ENCODE measurements at regions not wholly inside any gene's neighbourhood (a gene's known extent, or its start where the extent isn't known, plus 50 kb on each side); places are given as distances from the start of the nearest gene placed in this dataset.

GRCh38 chr18:71727909-71728308 is 816.2 kb downstream of the CBLN2 start:
- H3K27ac ChIP-seq (ENCODE audit: low read length): no peak overlapping the region
- no peaks in the 10 kb centered on the region for H3K27me3 ChIP-seq (ENCODE audit: low read depth, low read length)
- peaks cover 0 to 3% of the 10 kb centered on the region in 2 donors for H3K9me3 ChIP-seq (ENCODE audit: control insufficient read depth in 1 of 2, low read length in 2 of 2)
- no peaks in the 10 kb centered on the region for H3K36me3 ChIP-seq (ENCODE audit: control insufficient read depth in 1 of 2, insufficient read depth in 2 of 2, low read length in 2 of 2)
- H3K4me3 ChIP-seq (ENCODE audit: low read depth in 1 of 2, low read length in 2 of 2): no peak overlapping the region
- no peaks in the 10 kb centered on the region for H3K4me1 ChIP-seq (ENCODE audit: control insufficient read depth in 1 of 2, insufficient read depth in 2 of 2, low read length in 2 of 2)

GRCh38 chr18:71725256-71725655 is 818.9 kb downstream of the CBLN2 start:
- Histone ChIP-seq H3K4me3 (ENCODE audit: low read depth in 1 of 2, low read length in 2 of 2) (no peak overlapping the region), H3K36me3 (ENCODE audit: control insufficient read depth in 1 of 2, insufficient read depth in 2 of 2, low read length in 2 of 2) (no peaks in the 10 kb centered on the region), H3K27ac (ENCODE audit: low read length) (no peak overlapping the region), H3K27me3 (ENCODE audit: low read depth, low read length) (no peaks in the 10 kb centered on the region), H3K4me1 (ENCODE audit: control insufficient read depth in 1 of 2, insufficient read depth in 2 of 2, low read length in 2 of 2) (no peaks in the 10 kb centered on the region), H3K9me3 (ENCODE audit: control insufficient read depth in 1 of 2, low read length in 2 of 2) (peaks cover 0 to 3% of the 10 kb centered on the region in 2 donors)

- Histone ChIP-seq H3K9me3 (ENCODE audit: control insufficient read depth in 1 of 2, low read length in 2 of 2) (no peaks in the 10 kb centered on the region), H3K27me3 (ENCODE audit: low read depth, low read length) (no peaks in the 10 kb centered on the region), H3K27ac (ENCODE audit: low read length) (no peak overlapping the region), H3K4me3 (ENCODE audit: low read depth in 1 of 2, low read length in 2 of 2) (no peak overlapping the region), H3K4me1 (ENCODE audit: control insufficient read depth in 1 of 2, insufficient read depth in 2 of 2, low read length in 2 of 2) (no peaks in the 10 kb centered on the region), H3K36me3 (ENCODE audit: control insufficient read depth in 1 of 2, insufficient read depth in 2 of 2, low read length in 2 of 2) (no peaks in the 10 kb centered on the region)
Measured at GRCh38 chr18:71707985-71708500, 836.1 kb downstream of the CBLN2 start.

DNA sequence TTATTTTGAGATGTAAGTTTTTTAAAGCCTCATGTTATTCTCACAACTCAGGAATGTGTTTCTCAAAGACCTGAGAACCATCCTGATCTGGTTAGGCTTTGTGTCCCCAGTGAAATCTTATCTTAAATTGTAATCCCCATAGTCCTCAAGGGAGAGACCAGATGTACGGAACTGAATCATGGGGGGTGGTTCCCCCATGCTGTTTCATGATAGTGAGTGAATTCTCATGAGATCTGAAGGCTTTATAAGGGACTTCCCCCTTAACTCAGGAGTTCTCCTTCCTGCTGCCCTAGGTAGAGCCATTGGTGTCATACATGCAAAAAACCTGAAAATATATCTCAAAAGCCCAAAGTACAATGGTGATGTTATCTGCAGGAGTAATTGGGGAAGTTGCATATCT is 836.7 kb downstream of the CBLN2 start:
- H3K4me1 ChIP-seq (ENCODE audit: control insufficient read depth in 1 of 2, insufficient read depth in 2 of 2, low read length in 2 of 2): no peaks in the 10 kb centered on the region
- H3K27me3 ChIP-seq (ENCODE audit: low read depth, low read length): no peaks in the 10 kb centered on the region
- no peaks in the 10 kb centered on the region for H3K36me3 ChIP-seq (ENCODE audit: control insufficient read depth in 1 of 2, insufficient read depth in 2 of 2, low read length in 2 of 2)
- H3K27ac ChIP-seq (ENCODE audit: low read length): no peak overlapping the region
- no peak overlapping the region for H3K4me3 ChIP-seq (ENCODE audit: low read depth in 1 of 2, low read length in 2 of 2)
- H3K9me3 ChIP-seq (ENCODE audit: control insufficient read depth in 1 of 2, low read length in 2 of 2): no peaks in the 10 kb centered on the region

DNA sequence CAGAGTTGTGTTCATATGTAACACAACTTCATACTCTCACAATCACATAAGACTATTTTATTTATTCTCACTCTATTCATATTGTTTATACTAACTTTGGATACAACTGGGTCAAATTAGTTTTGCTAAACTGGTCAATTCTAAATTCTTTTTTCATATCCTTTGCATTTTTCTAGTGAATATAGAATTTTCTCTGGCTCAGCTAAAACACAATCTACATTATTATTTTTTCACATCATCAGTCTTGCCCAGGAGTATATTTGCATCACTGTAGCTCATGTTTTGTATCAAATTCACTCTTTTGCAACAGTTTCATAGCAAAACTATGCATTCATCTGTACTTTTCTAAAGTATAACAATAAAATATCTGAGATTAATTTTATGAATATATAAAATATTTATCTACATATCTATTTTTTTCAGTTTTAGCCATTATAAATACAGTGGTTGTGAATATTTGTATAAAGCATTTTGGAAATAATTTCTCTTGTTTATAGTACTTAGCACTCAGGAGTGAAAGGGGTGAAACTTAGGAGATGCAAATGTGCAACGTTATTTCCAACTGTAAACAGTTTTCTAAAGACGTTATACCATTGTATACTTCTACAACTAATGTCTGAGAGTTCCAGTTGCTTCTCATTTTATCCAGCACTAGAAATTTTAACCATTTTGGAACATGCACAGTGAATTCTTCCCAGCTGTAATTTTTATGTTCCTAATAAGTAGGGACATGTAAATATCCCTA is 854.6 kb downstream of the CBLN2 start:
- Histone ChIP-seq H3K4me3 (ENCODE audit: low read depth in 1 of 2, low read length in 2 of 2) (no peak overlapping the region), H3K4me1 (ENCODE audit: control insufficient read depth in 1 of 2, insufficient read depth in 2 of 2, low read length in 2 of 2) (no peaks in the 10 kb centered on the region), H3K9me3 (ENCODE audit: control insufficient read depth in 1 of 2, low read length in 2 of 2) (peaks cover 0 to 2% of the 10 kb centered on the region in 2 donors), H3K36me3 (ENCODE audit: control insufficient read depth in 1 of 2, insufficient read depth in 2 of 2, low read length in 2 of 2) (no peaks in the 10 kb centered on the region), H3K27me3 (ENCODE audit: low read depth, low read length) (no peaks in the 10 kb centered on the region), H3K27ac (ENCODE audit: low read length) (no peak overlapping the region)

DNA sequence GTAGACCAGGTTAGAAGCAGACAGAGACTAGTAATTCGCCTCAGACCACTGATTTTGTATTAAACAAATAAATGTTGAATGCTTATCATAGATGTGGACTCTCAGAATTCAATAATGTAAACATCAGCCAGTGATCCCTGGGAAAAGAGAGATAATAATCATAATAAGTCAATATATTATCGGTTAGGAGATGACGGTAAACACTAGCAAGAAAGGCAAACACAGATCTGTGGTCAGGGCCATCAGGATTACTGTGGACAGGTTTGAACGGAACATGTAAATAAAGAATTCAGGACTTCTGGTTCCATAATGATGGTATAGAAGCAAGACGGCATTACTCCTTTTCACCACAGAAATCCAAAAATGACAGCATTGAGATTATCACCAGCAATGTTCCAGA is 861.6 kb downstream of the CBLN2 start:
- Histone ChIP-seq H3K4me3 (ENCODE audit: low read depth in 1 of 2, low read length in 2 of 2) (no peak overlapping the region), H3K27me3 (ENCODE audit: low read depth, low read length) (no peaks in the 10 kb centered on the region), H3K9me3 (ENCODE audit: control insufficient read depth in 1 of 2, low read length in 2 of 2) (peaks cover 0 to 5% of the 10 kb centered on the region in 2 donors), H3K4me1 (ENCODE audit: control insufficient read depth in 1 of 2, insufficient read depth in 2 of 2, low read length in 2 of 2) (no peaks in the 10 kb centered on the region), H3K36me3 (ENCODE audit: control insufficient read depth in 1 of 2, insufficient read depth in 2 of 2, low read length in 2 of 2) (no peaks in the 10 kb centered on the region), H3K27ac (ENCODE audit: low read length) (no peak overlapping the region)

DNA sequence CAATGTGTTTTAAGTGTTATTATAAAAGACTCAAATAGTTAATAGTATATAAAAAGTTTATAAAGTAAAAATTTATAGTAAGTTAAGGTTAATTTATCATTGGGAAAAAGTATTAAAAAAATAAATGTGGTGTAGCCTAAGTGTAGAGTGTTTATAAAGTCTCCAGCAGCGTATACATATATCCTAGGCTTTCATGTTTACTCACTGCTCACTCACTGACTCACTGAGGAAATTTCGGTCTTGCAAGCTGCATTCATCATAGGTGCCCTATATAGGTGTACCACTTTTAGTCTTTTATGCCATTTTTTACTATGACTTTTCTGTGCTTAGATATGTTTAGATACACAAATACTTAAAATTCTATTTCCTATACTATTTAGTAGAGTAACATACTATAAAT is 866.0 kb downstream of the CBLN2 start:
- H3K27me3 ChIP-seq (ENCODE audit: low read depth, low read length): no peaks in the 10 kb centered on the region

DNA sequence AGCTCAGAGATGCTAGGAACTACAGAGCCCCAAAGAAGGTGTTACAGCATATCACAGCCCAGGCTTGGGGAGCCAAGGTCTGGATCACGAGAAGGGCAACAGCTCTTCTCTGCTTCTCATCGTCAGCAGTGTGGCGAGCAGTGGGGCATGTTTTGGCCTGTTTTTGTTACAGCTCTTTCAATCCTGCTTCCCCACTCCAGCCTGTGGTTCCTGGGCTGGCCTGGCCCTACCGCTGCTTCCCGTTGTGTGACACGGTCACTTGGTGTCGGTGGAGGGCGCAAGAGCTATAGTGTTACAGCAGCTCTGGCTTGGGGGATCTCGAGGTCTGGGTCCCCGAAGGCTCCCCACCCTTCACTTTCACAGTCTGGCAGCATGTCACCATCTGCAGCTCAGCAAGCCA is 870.2 kb downstream of the CBLN2 start:
- no peaks in the 10 kb centered on the region for H3K4me1 ChIP-seq (ENCODE audit: control insufficient read depth in 1 of 2, insufficient read depth in 2 of 2, low read length in 2 of 2)
- H3K36me3 ChIP-seq (ENCODE audit: control insufficient read depth in 1 of 2, insufficient read depth in 2 of 2, low read length in 2 of 2): no peaks in the 10 kb centered on the region
- no peak overlapping the region for H3K4me3 ChIP-seq (ENCODE audit: low read depth in 1 of 2, low read length in 2 of 2)
- H3K27ac ChIP-seq (ENCODE audit: low read length): no peak overlapping the region
- no peaks in the 10 kb centered on the region for H3K9me3 ChIP-seq (ENCODE audit: control insufficient read depth in 1 of 2, low read length in 2 of 2)
- H3K27me3 ChIP-seq (ENCODE audit: low read depth, low read length): no peaks in the 10 kb centered on the region

More for the DNA sequence above, 866.0 kb downstream of the CBLN2 start:
- H3K4me1 ChIP-seq (ENCODE audit: control insufficient read depth in 1 of 2, insufficient read depth in 2 of 2, low read length in 2 of 2): no peaks in the 10 kb centered on the region
- no peaks in the 10 kb centered on the region for H3K36me3 ChIP-seq (ENCODE audit: control insufficient read depth in 1 of 2, insufficient read depth in 2 of 2, low read length in 2 of 2)
- H3K9me3 ChIP-seq (ENCODE audit: control insufficient read depth in 1 of 2, low read length in 2 of 2): peaks cover 0 to under 1% of the 10 kb centered on the region in 2 donors
- H3K27ac ChIP-seq (ENCODE audit: low read length): no peak overlapping the region
- no peak overlapping the region for H3K4me3 ChIP-seq (ENCODE audit: low read depth in 1 of 2, low read length in 2 of 2)

- Histone ChIP-seq H3K36me3 (ENCODE audit: control insufficient read depth in 1 of 2, insufficient read depth in 2 of 2, low read length in 2 of 2) (no peaks in the 10 kb centered on the region), H3K27ac (ENCODE audit: low read length) (no peak overlapping the region), H3K9me3 (ENCODE audit: control insufficient read depth in 1 of 2, low read length in 2 of 2) (no peaks in the 10 kb centered on the region), H3K4me1 (ENCODE audit: control insufficient read depth in 1 of 2, insufficient read depth in 2 of 2, low read length in 2 of 2) (no peaks in the 10 kb centered on the region), H3K27me3 (ENCODE audit: low read depth, low read length) (no peaks in the 10 kb centered on the region), H3K4me3 (ENCODE audit: low read depth in 1 of 2, low read length in 2 of 2) (no peak overlapping the region)
Measured at GRCh38 chr18:71673498-71673897, 870.6 kb downstream of the CBLN2 start.

GRCh38 chr18:71666481-71666880 is 877.7 kb downstream of the CBLN2 start:
- H3K9me3 ChIP-seq (ENCODE audit: control insufficient read depth in 1 of 2, low read length in 2 of 2): no peaks in the 10 kb centered on the region
- H3K4me1 ChIP-seq (ENCODE audit: control insufficient read depth in 1 of 2, insufficient read depth in 2 of 2, low read length in 2 of 2): no peaks in the 10 kb centered on the region
- no peak overlapping the region for H3K27ac ChIP-seq (ENCODE audit: low read length)
- H3K36me3 ChIP-seq (ENCODE audit: control insufficient read depth in 1 of 2, insufficient read depth in 2 of 2, low read length in 2 of 2): no peaks in the 10 kb centered on the region
- H3K4me3 ChIP-seq (ENCODE audit: low read depth in 1 of 2, low read length in 2 of 2): no peak overlapping the region
- H3K27me3 ChIP-seq (ENCODE audit: low read depth, low read length): no peaks in the 10 kb centered on the region

DNA sequence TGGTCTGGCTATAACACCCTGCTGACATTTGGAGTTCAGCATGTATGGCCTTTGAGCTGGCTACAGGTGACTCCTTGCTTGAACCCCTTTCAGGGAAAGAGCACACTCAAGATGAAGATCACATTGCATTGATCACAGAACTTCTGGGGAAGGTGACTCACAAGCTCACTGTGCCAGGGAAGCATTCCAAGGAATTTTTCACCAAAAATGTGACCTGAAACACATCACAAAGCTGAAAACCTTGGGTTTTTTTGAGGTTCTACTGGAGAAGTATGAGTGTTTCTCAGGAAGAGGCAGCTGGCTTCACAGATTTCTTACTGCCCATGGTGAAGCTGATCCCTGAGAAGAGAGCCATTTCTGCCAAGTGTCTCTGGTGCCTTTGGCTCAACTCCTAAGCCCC is 879.0 kb downstream of the CBLN2 start:
- Histone ChIP-seq H3K9me3 (ENCODE audit: control insufficient read depth in 1 of 2, low read length in 2 of 2) (no peaks in the 10 kb centered on the region), H3K36me3 (ENCODE audit: control insufficient read depth in 1 of 2, insufficient read depth in 2 of 2, low read length in 2 of 2) (no peaks in the 10 kb centered on the region), H3K4me1 (ENCODE audit: control insufficient read depth in 1 of 2, insufficient read depth in 2 of 2, low read length in 2 of 2) (no peaks in the 10 kb centered on the region), H3K4me3 (ENCODE audit: low read depth in 1 of 2, low read length in 2 of 2) (no peak overlapping the region), H3K27ac (ENCODE audit: low read length) (no peak overlapping the region), H3K27me3 (ENCODE audit: low read depth, low read length) (no peaks in the 10 kb centered on the region)

DNA sequence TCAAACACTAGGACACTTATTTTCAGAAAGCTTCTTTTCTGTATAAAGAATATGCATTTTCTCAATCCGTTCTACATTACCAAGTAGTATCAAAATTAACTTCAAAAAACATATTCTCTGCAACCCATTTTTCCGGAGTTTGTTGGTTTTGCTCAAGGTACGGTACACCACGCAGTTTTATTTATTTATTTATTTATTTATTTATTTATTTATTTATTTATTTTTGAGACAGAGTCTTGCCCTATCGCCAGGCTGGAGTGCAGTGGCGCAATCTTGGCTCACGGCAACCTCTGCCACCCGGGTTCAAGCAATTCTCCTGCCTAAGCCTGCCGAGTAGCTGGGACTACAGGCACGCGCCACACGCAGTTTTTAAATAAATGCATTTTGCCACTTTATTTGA is 900.3 kb downstream of the CBLN2 start:
- H3K27me3 ChIP-seq (ENCODE audit: low read depth, low read length): no peaks in the 10 kb centered on the region
- no peaks in the 10 kb centered on the region for H3K36me3 ChIP-seq (ENCODE audit: control insufficient read depth in 1 of 2, insufficient read depth in 2 of 2, low read length in 2 of 2)
- H3K4me3 ChIP-seq (ENCODE audit: low read depth in 1 of 2, low read length in 2 of 2): no peak overlapping the region
- H3K9me3 ChIP-seq (ENCODE audit: control insufficient read depth in 1 of 2, low read length in 2 of 2): no peaks in the 10 kb centered on the region
- H3K27ac ChIP-seq (ENCODE audit: low read length): no peak overlapping the region
- no peaks in the 10 kb centered on the region for H3K4me1 ChIP-seq (ENCODE audit: control insufficient read depth in 1 of 2, insufficient read depth in 2 of 2, low read length in 2 of 2)
